Cardiac fibroblast (primary cell): ENCODE measurements at regions not wholly inside any gene's neighbourhood (a gene's known extent, or its start where the extent isn't known, plus 50 kb on each side); places are given as distances from the start of the nearest gene placed in this dataset.

Source experiments
- DNase-seq, 2 donors: peaks; one replicate each; pipeline versions ENCODE4 v3.0.0 to v3.0.0-alpha.2; 2010; ENCODE audit warnings: low read depth in 2 of 2
- H3K4me3 ChIP-seq, 2 donors: replicated peaks in 1 of 2; 1 replicate in 1 of 2; 2 replicates in 1 of 2; pipeline ENCODE4 v1.5.1; 2011; ENCODE audit warnings: low read depth in 2 of 2, low read length in 2 of 2, mild to moderate bottlenecking in 2 of 2, moderate library complexity in 1 of 2
- CTCF ChIP-seq: IDR thresholded peaks from one replicate; pipeline ENCODE4 v1.5.1; 2011; ENCODE audit warnings: low read depth, mild to moderate bottlenecking, low read length, inconsistent platforms

DNA sequence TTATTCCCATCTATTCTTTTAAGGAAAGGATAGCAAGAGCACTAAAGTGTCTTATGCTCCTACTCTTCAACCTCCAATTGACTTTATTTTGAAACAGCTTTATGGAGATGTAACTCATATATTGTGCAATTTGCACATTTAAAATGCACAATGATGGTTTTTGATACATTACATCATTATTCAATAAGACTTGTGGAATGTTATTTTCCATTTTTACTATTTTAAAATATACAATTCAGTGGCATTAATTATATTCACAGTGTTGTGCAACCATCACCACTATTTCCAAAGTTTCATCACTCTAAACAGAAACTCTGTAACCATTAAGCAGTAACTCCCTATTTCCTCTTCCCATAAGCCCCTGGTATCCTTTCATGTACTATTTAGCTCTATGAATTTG, 489.8 kb downstream of the NEBL start:
- TF ChIP-seq CTCF: no peak
- no peak overlapping the region for H3K4me3 ChIP-seq
- DNase-seq: no peak

DNA sequence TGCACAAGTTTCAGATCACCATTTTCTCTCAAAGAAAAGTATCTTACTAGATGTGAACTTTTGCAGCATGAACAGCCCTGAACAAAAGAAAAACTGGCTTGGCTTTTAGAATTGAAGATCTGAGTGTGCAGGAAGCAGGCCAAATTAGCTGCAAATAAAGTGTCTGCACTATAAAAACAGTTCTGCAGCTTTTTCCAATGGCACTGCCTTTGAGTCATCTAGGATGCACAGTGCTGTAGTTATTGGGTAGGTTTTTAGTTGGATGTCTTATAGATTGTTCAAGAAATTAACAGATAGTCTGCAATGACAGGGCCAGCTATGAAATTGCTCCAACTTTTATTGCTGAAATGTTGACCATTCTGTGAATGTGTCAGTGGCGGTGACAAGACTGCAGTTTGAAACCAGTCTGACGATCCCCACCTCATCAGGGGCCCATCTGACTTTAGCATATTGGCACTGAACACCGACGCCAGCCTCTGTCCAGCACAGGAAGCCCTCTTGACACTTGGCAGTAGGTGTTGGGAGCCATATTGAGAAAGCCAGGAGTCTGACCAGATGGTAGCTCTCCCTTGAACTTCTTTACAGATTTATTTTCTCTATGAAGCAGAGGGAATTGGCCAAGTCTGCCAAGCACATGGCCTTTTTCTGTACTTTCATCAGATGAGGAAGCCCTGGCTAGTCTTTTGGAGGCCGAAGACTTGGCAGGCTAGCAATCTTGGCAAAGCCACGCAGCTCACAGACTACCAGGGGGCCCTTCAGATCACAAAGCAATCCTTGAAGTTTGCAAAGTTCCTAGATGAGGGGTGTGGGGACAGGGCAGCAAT, 490.6 kb downstream of the NEBL start:
- H3K4me3 ChIP-seq: no peak overlapping the region
- no peak for TF ChIP-seq CTCF
- DNase-seq: no peak

DNA sequence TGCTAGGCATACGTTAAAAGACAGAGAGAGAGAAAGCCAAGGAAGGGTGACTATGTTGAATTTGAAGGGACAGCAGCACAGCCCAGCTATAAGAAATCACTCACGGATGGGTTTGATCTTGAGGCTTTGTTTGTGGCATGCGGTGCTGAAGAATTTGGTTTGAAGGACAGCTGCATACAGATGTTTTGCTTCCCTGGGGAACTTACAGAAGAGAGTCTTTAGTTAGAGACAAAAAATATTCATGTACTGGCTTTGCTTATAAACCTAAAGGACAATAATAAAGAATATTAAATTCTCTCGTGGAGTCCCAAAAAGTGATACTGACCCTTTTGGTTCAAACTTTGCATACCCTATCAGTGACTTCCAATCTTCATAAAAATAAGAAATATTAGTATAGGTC, 491.4 kb downstream of the NEBL start:
- H3K4me3 ChIP-seq: no peak overlapping the region
- no peak for TF ChIP-seq CTCF
- no peak for DNase-seq

DNA sequence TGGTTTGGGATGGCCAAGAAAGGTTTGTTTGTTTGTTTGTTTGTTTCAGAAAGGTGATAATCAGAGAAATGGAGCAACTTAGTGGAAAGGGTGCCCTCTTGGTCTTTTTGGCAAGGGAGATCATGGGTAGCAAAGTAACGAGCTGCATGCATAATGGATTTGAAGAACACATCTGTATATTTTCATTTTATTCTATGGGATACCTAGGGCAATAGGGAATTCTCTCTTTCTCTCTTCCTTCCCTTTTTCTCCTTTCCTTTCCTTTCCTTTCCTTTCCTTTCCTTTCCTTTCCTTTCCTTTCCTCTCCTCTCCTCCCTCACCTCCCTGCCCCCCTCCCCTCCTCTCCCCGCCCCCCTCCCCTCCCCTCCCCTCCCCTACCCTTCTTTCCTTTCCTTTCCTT, 492.1 kb downstream of the NEBL start:
- DNase-seq: no peak
- no peak for TF ChIP-seq CTCF
- no peak overlapping the region for H3K4me3 ChIP-seq

- H3K4me3 ChIP-seq: no peak overlapping the region
- TF ChIP-seq CTCF: no peak
- no peak for DNase-seq
Measured at GRCh38 chr10:20399772-20400171, 497.3 kb downstream of the NEBL start.

- DNase-seq: no peak
- TF ChIP-seq CTCF: no peak
- no peak overlapping the region for H3K4me3 ChIP-seq
Measured at GRCh38 chr10:20396701-20397100, 500.4 kb downstream of the NEBL start.

- H3K4me3 ChIP-seq: no peak overlapping the region
- TF ChIP-seq CTCF: no peak
- DNase-seq: no peak
Measured at GRCh38 chr10:20396205-20396604, 500.9 kb downstream of the NEBL start.
